WTC11 (cell line): ENCODE measurements at regions not wholly inside any gene's neighbourhood (a gene's known extent, or its start where the extent isn't known, plus 50 kb on each side); places are given as distances from the start of the nearest gene placed in this dataset.

Experiments used
- ATAC-seq: fragments of 200-7000 bp; cut with Tn5 transposase; 2 replicates; pipeline ENCODE4 v1.10.0; 2021; ENCODE audit warnings: mild to moderate bottlenecking, moderate library complexity
- CTCF ChIA-PET: fragments of 300-600 bp; sonication (Branson Sonifier 250); formaldehyde crosslinking; loops from one replicate; lab custom pipeline; 2021; ENCODE audit warnings: antibody characterized with exemption; lab: Charles Lee
- POLR2A ChIA-PET: fragments of 350-600 bp; sonication (Branson Sonifier 250); formaldehyde crosslinking; loops from one replicate; lab custom pipeline; 2021; ENCODE audit warnings: antibody characterized with exemption; lab: Charles Lee
- DNase-seq: peaks from one replicate; pipeline ENCODE4 v3.0.0; 2021; ENCODE audit warnings: low spot score
- H3K27ac Mint-ChIP-seq: 2 replicates; pipeline ENCODE4 v1.8.0; 2021; ENCODE audit warnings: mixed read lengths
- H3K27me3 Mint-ChIP-seq: 2 replicates; pipeline ENCODE4 v1.8.0; 2021; ENCODE audit warnings: low read depth, mild to moderate bottlenecking, moderate library complexity, mixed read lengths
- H3K36me3 Mint-ChIP-seq: 2 replicates; pipeline ENCODE4 v1.8.0; 2021; ENCODE audit warnings: mixed read lengths
- H3K4me1 Mint-ChIP-seq: 2 replicates; pipeline ENCODE4 v1.8.0; 2022; ENCODE audit warnings: mixed read lengths
- H3K4me3 Mint-ChIP-seq: 2 replicates; pipeline ENCODE4 v1.8.0; 2021; ENCODE audit warnings: mild to moderate bottlenecking, moderate library complexity, mixed read lengths
- H3K9me3 Mint-ChIP-seq: 2 replicates; pipeline ENCODE4 v1.8.0; 2021; ENCODE audit warnings: mixed read lengths
- ARID4B ChIP-seq: sonication (generic); formaldehyde crosslinking; IDR thresholded peaks from 2 replicates; pipeline ENCODE4 v1.8.0; 2023; ENCODE audit warnings: missing genetic modification reagents, mild to moderate bottlenecking, borderline replicate concordance
- ATF1 ChIP-seq: sonication (generic); formaldehyde crosslinking; IDR thresholded peaks from 2 replicates; pipeline ENCODE4 v1.8.1; 2023; ENCODE audit warnings: mild to moderate bottlenecking, moderate library complexity, missing genetic modification reagents
- CDX4 ChIP-seq: fragments of 250-450 bp; sonication (Bioruptor Pico); IDR thresholded peaks from 2 replicates; pipeline ENCODE4 v1.9.0; 2021; ENCODE audit warnings: moderate library complexity, mild to moderate bottlenecking, inconsistent platforms, borderline replicate concordance
- CTCF ChIP-seq: fragments of 200-600 bp; IDR thresholded peaks from 2 replicates; pipeline ENCODE4 v1.8.0; 2022; ENCODE audit warnings: antibody characterized with exemption
- ELF4 ChIP-seq: sonication (generic); formaldehyde crosslinking; IDR thresholded peaks from 2 replicates; pipeline ENCODE4 v1.8.1; 2022; ENCODE audit warnings: low read depth, mild to moderate bottlenecking, moderate library complexity, missing genetic modification reagents
- NR2C2 ChIP-seq: sonication (generic); formaldehyde crosslinking; IDR thresholded peaks from 2 replicates; pipeline ENCODE4 v1.8.0; 2022; ENCODE audit warnings: mild to moderate bottlenecking, missing genetic modification reagents
- SMAD3 ChIP-seq: sonication (generic); formaldehyde crosslinking; IDR thresholded peaks from 2 replicates; pipeline ENCODE4 v1.8.0; 2022; ENCODE audit warnings: missing genetic modification reagents, mild to moderate bottlenecking, borderline replicate concordance
- TF ChIP-seq, protein P1 (sequence below): sonication (generic); formaldehyde crosslinking; IDR thresholded peaks from 2 replicates; pipeline ENCODE4 v1.8.0; 2022; ENCODE audit warnings: mild to moderate bottlenecking, missing genetic modification reagents
- TF ChIP-seq, protein P2 (sequence below): sonication (generic); formaldehyde crosslinking; IDR thresholded peaks from 2 replicates; pipeline ENCODE4 v1.8.1; 2023; ENCODE audit warnings: mild to moderate bottlenecking, moderate library complexity, missing genetic modification reagents
- TF ChIP-seq, protein P3 (sequence below): sonication (generic); formaldehyde crosslinking; IDR thresholded peaks from 2 replicates; pipeline ENCODE4 v1.8.1; 2023; ENCODE audit warnings: mild to moderate bottlenecking, missing genetic modification reagents, borderline replicate concordance

- TF ChIP-seq, protein P1, sequence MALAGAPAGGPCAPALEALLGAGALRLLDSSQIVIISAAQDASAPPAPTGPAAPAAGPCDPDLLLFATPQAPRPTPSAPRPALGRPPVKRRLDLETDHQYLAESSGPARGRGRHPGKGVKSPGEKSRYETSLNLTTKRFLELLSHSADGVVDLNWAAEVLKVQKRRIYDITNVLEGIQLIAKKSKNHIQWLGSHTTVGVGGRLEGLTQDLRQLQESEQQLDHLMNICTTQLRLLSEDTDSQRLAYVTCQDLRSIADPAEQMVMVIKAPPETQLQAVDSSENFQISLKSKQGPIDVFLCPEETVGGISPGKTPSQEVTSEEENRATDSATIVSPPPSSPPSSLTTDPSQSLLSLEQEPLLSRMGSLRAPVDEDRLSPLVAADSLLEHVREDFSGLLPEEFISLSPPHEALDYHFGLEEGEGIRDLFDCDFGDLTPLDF (CRISPR knock-in tag): no peak
- TF ChIP-seq CDX4 (CRISPR knock-in tag) (no peak), NR2C2 (no peak), SMAD3 (CRISPR knock-in tag) (no peak)
Observed at GRCh38 chr3:78201091-78201490, 1161.2 kb downstream of the ROBO2 start (continued).

GRCh38 chr3:78204977-78205376 is 1165.1 kb downstream of the ROBO2 start:
- peak; percentile 79 for ATAC-seq
- H3K36me3 Mint-ChIP-seq: no peaks in the 10 kb centered on the region
- TF ChIP-seq ARID4B (no peak), CTCF (no peak), ELF4 (CRISPR knock-in tag) (no peak), ATF1 (no peak)
- TF ChIP-seq, protein P2, sequence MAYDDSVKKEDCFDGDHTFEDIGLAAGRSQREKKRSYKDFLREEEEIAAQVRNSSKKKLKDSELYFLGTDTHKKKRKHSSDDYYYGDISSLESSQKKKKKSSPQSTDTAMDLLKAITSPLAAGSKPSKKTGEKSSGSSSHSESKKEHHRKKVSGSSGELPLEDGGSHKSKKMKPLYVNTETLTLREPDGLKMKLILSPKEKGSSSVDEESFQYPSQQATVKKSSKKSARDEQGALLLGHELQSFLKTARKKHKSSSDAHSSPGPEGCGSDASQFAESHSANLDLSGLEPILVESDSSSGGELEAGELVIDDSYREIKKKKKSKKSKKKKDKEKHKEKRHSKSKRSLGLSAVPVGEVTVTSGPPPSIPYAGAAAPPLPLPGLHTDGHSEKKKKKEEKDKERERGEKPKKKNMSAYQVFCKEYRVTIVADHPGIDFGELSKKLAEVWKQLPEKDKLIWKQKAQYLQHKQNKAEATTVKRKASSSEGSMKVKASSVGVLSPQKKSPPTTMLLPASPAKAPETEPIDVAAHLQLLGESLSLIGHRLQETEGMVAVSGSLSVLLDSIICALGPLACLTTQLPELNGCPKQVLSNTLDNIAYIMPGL (CRISPR knock-in tag): no peak
- TF ChIP-seq, protein P3, sequence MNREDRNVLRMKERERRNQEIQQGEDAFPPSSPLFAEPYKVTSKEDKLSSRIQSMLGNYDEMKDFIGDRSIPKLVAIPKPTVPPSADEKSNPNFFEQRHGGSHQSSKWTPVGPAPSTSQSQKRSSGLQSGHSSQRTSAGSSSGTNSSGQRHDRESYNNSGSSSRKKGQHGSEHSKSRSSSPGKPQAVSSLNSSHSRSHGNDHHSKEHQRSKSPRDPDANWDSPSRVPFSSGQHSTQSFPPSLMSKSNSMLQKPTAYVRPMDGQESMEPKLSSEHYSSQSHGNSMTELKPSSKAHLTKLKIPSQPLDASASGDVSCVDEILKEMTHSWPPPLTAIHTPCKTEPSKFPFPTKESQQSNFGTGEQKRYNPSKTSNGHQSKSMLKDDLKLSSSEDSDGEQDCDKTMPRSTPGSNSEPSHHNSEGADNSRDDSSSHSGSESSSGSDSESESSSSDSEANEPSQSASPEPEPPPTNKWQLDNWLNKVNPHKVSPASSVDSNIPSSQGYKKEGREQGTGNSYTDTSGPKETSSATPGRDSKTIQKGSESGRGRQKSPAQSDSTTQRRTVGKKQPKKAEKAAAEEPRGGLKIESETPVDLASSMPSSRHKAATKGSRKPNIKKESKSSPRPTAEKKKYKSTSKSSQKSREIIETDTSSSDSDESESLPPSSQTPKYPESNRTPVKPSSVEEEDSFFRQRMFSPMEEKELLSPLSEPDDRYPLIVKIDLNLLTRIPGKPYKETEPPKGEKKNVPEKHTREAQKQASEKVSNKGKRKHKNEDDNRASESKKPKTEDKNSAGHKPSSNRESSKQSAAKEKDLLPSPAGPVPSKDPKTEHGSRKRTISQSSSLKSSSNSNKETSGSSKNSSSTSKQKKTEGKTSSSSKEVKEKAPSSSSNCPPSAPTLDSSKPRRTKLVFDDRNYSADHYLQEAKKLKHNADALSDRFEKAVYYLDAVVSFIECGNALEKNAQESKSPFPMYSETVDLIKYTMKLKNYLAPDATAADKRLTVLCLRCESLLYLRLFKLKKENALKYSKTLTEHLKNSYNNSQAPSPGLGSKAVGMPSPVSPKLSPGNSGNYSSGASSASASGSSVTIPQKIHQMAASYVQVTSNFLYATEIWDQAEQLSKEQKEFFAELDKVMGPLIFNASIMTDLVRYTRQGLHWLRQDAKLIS: no peak
- 0 out of 2 replicates have a peak, but pooled peaks cover 2% of the 10 kb centered on the region for H3K4me1 Mint-ChIP-seq
- ChIA-PET CTCF (interaction anchor here (1.0 kb wide), 1 partner anchor 441 kb away, joined by 5 read pairs; no protein-coding TSS in a partner anchor), POLR2A (no interaction called here)
- no peak overlapping the region for H3K4me3 Mint-ChIP-seq
- H3K9me3 Mint-ChIP-seq: no peaks in the 10 kb centered on the region
- H3K27me3 Mint-ChIP-seq: no peaks in the 10 kb centered on the region; the same call in 1 of the 2 replicates
- no peak overlapping the region for H3K27ac Mint-ChIP-seq
- DNase-seq: no peak
